ENCODE measurements at regions not wholly inside any gene's neighbourhood (a gene's known extent, or its start where the extent isn't known, plus 50 kb on each side); places are given as distances from the start of the nearest gene placed in this dataset.

- no peak for TF ChIP-seq CTCF (IDR thresholded peaks at IDR 0.05; ENCODE audit: low read depth, low read length)
- CTCF ChIA-PET = no interaction called here
Observed at GRCh38 chr7:114133717-114134116, 214.9 kb upstream of the PPP1R3A start.

GRCh38 chr7:114130866-114131265 is 212.1 kb upstream of the PPP1R3A start:
- H3K4me3 ChIP-seq (ENCODE audit: low read depth, low read length) = no peak overlapping the region
- ChIA-PET CTCF (no interaction called here), POLR2A (no interaction called here)
- TF ChIP-seq CTCF (IDR thresholded peaks at IDR 0.05; ENCODE audit: low read depth, low read length) = no peak
- DNase-seq (ENCODE audit: low read depth, low spot score) = no peak
- H3K27ac ChIP-seq (ENCODE audit: low read depth, low read length) = no peak overlapping the region
- H3K27me3 ChIP-seq (ENCODE audit: control insufficient read depth, insufficient read depth, low read length) = no peaks in the 10 kb centered on the region
- H3K9me3 ChIP-seq (ENCODE audit: control insufficient read depth, insufficient read depth, low read length) = no peaks in the 10 kb centered on the region

More at GRCh38 chr7:114133717-114134116, 214.9 kb upstream of the PPP1R3A start:
- Histone ChIP-seq H3K4me3 (ENCODE audit: low read depth, low read length) (no peak overlapping the region), H3K9me3 (ENCODE audit: control insufficient read depth, insufficient read depth, low read length) (no peaks in the 10 kb centered on the region), H3K27me3 (ENCODE audit: control insufficient read depth, insufficient read depth, low read length) (no peaks in the 10 kb centered on the region), H3K27ac (ENCODE audit: low read depth, low read length) (no peak overlapping the region)
- DNase-seq (ENCODE audit: low read depth, low spot score) = no peak
- POLR2A ChIA-PET = no interaction called here

GRCh38 chr7:114128880-114129279 is 210.1 kb upstream of the PPP1R3A start:
- Histone ChIP-seq H3K27ac (ENCODE audit: low read depth, low read length) (no peak overlapping the region), H3K4me3 (ENCODE audit: low read depth, low read length) (no peak overlapping the region), H3K27me3 (ENCODE audit: control insufficient read depth, insufficient read depth, low read length) (no peaks in the 10 kb centered on the region), H3K9me3 (ENCODE audit: control insufficient read depth, insufficient read depth, low read length) (no peaks in the 10 kb centered on the region)
- ChIA-PET CTCF (no interaction called here), POLR2A (no interaction called here)
- TF ChIP-seq CTCF (IDR thresholded peaks at IDR 0.05; ENCODE audit: low read depth, low read length) = no peak
- DNase-seq (ENCODE audit: low read depth, low spot score) = no peak

- CTCF ChIA-PET = no interaction called here
- no peak for DNase-seq (ENCODE audit: low read depth, low spot score)
- no peaks in the 10 kb centered on the region for H3K27me3 ChIP-seq (ENCODE audit: control insufficient read depth, insufficient read depth, low read length)
- no peak for TF ChIP-seq CTCF (IDR thresholded peaks at IDR 0.05; ENCODE audit: low read depth, low read length)
- POLR2A ChIA-PET = no interaction called here
- no peaks in the 10 kb centered on the region for H3K9me3 ChIP-seq (ENCODE audit: control insufficient read depth, insufficient read depth, low read length)
- H3K27ac ChIP-seq (ENCODE audit: low read depth, low read length) = no peak overlapping the region
- no peak overlapping the region for H3K4me3 ChIP-seq (ENCODE audit: low read depth, low read length)
Observed at GRCh38 chr7:114126095-114126494, 207.3 kb upstream of the PPP1R3A start.

GRCh38 chr7:114112806-114113205 is 194.0 kb upstream of the PPP1R3A start:
- Histone ChIP-seq H3K4me3 (ENCODE audit: low read depth, low read length) (no peak overlapping the region), H3K27ac (ENCODE audit: low read depth, low read length) (no peak overlapping the region), H3K9me3 (ENCODE audit: control insufficient read depth, insufficient read depth, low read length) (no peaks in the 10 kb centered on the region), H3K27me3 (ENCODE audit: control insufficient read depth, insufficient read depth, low read length) (no peaks in the 10 kb centered on the region)
- CTCF ChIA-PET = no interaction called here
- POLR2A ChIA-PET = no interaction called here
- TF ChIP-seq CTCF (IDR thresholded peaks at IDR 0.05; ENCODE audit: low read depth, low read length) = no peak
- DNase-seq (ENCODE audit: low read depth, low spot score) = no peak

Measured in AG04450 (cell line).